Epithelial cell of proximal tubule (primary cell): ENCODE measurements at regions not wholly inside any gene's neighbourhood (a gene's known extent, or its start where the extent isn't known, plus 50 kb on each side); places are given as distances from the start of the nearest gene placed in this dataset.

Source experiments
- DNase-seq: peaks from one replicate; pipeline ENCODE4 v3.0.0-alpha.2; 2011; ENCODE audit warnings: low read depth
- H3K4me3 ChIP-seq: 2 replicates; pipeline ENCODE4 v1.5.1; 2011; ENCODE audit warnings: low read depth, mild to moderate bottlenecking, low read length
- TF ChIP-seq, protein P1 (sequence below): conservative IDR thresholded peaks from 2 replicates; pipeline ENCODE4 v1.5.1; 2012; ENCODE audit warnings: low read depth, mild to moderate bottlenecking, low read length

DNA sequence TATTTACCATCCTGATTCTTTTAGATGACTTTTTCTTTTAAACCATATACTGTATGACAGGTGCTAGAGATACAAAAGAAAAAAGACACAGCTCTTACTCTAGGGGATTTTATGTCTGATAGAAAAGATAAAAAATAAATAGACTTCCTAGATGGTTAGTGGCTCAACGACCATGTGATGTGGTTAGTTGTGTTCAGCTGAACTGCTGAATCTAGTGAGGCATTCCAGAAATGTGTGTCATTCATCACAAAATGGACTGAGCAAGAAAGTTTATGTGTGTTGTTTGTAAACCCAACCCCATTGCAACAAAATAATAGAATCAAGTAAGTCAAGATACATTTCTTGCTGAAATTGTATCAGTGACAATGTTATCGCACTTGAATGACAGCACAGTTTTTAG lies 205.8 kb upstream of the LYPLAL1 start:
- peak; percentile 25 for DNase-seq
- H3K4me3 ChIP-seq = no peak overlapping the region
- TF ChIP-seq, protein P1, sequence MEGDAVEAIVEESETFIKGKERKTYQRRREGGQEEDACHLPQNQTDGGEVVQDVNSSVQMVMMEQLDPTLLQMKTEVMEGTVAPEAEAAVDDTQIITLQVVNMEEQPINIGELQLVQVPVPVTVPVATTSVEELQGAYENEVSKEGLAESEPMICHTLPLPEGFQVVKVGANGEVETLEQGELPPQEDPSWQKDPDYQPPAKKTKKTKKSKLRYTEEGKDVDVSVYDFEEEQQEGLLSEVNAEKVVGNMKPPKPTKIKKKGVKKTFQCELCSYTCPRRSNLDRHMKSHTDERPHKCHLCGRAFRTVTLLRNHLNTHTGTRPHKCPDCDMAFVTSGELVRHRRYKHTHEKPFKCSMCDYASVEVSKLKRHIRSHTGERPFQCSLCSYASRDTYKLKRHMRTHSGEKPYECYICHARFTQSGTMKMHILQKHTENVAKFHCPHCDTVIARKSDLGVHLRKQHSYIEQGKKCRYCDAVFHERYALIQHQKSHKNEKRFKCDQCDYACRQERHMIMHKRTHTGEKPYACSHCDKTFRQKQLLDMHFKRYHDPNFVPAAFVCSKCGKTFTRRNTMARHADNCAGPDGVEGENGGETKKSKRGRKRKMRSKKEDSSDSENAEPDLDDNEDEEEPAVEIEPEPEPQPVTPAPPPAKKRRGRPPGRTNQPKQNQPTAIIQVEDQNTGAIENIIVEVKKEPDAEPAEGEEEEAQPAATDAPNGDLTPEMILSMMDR = no peak

DNA sequence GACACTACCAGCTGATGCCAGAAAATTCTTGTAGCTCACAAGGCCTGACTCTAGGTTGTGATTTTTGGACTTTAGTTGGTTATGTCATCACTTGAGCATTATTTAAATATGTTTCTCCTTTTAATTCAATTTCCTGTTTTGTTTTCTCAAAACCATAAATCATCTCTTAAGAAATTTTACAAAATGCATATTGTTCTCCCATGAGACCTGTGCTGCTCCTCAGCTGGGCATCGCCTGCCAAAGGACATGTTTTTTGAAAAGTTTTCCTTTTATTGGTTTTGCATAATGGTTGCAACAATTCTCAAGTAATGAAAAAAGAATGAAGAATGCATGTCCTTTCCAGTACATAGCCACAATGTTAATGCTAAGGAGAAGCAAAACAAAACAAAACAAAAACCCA lies 204.7 kb upstream of the LYPLAL1 start:
- TF ChIP-seq, protein P1 = no peak
- no peak for DNase-seq
- no peak overlapping the region for H3K4me3 ChIP-seq

DNA sequence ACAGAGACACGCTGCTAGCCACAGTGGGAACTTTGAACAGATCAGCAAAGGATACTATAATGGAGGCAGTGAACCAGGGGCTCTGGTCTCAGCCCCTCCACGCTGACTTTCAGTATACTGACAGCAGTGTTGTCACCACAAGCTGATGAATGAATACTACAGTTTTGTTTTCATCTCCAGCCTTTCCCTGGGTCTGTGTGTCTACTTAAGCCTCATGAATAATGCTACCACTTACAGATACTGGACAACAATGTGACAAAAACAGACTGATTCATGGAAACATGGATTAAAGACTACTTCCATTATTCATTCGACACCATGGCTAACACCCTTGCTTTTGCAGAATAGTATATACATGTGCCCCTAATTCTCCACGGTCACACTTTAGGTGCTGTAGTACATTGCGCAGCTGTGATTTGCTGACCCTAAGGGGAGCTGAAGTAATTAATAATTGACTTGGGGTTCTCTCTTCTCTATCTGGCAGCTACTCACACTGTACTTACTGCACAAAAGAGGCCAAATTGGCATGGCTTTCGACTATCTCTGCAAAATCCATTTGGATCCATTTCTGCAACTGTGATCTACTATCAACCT lies 203.2 kb upstream of the LYPLAL1 start:
- no peak for DNase-seq
- no peak overlapping the region for H3K4me3 ChIP-seq
- TF ChIP-seq, protein P1 = no peak

DNA sequence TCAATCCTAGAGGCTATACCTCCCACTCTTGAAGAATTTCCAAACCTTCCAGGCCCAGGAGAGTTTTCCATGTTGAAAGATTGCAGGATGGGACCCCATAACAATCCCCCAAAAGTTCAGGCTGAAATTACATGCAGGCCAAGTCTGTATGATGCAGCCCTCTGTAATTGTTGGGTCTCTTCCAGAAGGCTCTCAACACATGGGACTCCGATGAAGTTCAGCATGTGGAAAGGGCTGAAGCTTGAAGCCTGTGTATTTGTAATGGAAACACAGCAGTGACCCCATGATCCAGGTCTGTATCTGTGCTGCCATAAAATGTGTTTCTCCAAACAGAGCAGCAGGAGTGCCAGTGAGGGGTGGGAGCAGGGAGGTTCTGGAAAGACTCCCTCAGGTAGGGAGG lies 202.5 kb upstream of the LYPLAL1 start:
- no peak overlapping the region for H3K4me3 ChIP-seq
- TF ChIP-seq, protein P1 = no peak
- no peak for DNase-seq

DNA sequence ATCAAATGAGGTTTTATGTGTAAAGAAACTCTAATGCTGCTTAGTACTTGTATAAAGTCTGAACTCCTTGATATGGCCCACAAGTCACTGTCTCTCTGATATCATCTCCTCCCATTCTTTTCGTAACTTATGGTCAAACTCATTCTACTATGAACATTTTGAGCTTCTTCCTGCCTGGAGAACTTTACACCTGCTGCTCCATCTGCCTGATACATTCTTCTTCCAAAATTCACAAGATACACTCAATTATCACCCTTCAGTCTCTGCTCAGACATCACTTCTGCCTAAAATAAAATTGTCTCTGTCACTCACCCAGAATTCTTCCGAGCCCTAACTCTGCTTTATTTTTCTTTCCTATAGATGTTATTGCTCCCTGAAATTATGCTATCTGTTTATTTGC lies 192.8 kb upstream of the LYPLAL1 start:
- TF ChIP-seq, protein P1 = no peak
- H3K4me3 ChIP-seq = no peak overlapping the region
- no peak for DNase-seq

DNA sequence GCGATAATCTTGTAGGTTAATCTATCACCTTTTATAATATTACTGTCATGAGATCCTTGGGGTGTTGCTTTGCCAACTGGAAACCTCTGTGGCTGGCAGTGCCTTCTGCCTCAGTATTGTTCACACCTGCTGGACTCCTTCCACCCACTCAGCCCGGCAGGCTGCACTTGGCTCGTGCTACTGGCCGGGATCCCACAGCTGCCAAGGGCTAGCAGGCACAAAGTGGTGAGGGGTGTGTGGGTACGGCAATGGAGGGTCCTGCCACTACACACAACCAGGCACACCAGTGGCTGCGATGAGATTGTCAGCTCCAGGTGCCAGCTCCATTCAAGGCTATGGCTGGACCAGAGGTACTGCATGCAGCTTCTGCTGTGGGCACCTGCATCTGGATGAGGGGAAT lies 191.2 kb upstream of the LYPLAL1 start:
- TF ChIP-seq, protein P1 = no peak
- DNase-seq = no peak
- H3K4me3 ChIP-seq = no peak overlapping the region

DNA sequence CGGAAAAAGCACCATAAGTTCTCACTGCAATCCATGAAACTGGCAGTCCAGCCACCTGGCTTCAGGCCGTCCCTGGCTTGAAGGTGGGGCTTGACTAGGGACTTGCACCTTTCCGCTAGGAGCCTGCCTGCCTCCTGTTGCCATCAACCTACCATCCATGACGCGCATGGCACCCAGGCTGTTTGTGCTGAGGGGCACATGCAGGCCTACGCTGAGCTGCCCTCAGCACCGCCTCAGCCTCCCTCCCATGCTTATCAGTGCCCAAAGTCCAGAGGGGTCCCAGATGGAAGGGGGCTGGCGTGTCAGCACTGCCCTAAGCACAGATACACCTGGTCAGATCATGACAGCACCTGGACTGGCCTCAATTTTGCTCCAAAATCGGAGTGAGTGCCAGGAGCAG lies 190.2 kb upstream of the LYPLAL1 start:
- TF ChIP-seq, protein P1 = no peak
- H3K4me3 ChIP-seq = no peak overlapping the region
- no peak for DNase-seq
